ENCODE measurements at regions not wholly inside any gene's neighbourhood (a gene's known extent, or its start where the extent isn't known, plus 50 kb on each side); places are given as distances from the start of the nearest gene placed in this dataset.

- DNase-seq (ENCODE audit: low spot score) = no peak
- TF ChIP-seq EZH2phosphoT487 (IDR thresholded peaks at IDR 0.05; ENCODE audit: low read depth, severe bottlenecking, unreplicated experiment) = no peak
- Histone ChIP-seq H2AFZ (no peak overlapping the region), H3K27ac (no peak overlapping the region), H3K4me2 (no peak overlapping the region), H4K20me1 (ENCODE audit: insufficient read depth, poor library complexity, severe bottlenecking) (no peaks in the 10 kb centered on the region), H3K27me3 (no peaks in the 10 kb centered on the region), H3K4me3 (no peak overlapping the region), H3K4me1 (ENCODE audit: insufficient read depth) (no peaks in the 10 kb centered on the region), H3K36me3 (replicated peaks; ENCODE audit: insufficient read depth, low read depth) (no peaks in the 10 kb centered on the region), H3K79me2 (no peaks in the 10 kb centered on the region), H3K9me3 (ENCODE audit: low read depth) (no peaks in the 10 kb centered on the region), H3K9me2 (replicated peaks; ENCODE audit: insufficient read depth) (no peaks in the 10 kb centered on the region)
- WGBS (ENCODE audit: low lambda C conversion rate, missing lambda C conversion rate) = 93% methylated on average over 1 of the region's 1 CpG
Observed at GRCh38 chr4:110266136-110266535, 67.7 kb upstream of the ELOVL6 start.

DNA sequence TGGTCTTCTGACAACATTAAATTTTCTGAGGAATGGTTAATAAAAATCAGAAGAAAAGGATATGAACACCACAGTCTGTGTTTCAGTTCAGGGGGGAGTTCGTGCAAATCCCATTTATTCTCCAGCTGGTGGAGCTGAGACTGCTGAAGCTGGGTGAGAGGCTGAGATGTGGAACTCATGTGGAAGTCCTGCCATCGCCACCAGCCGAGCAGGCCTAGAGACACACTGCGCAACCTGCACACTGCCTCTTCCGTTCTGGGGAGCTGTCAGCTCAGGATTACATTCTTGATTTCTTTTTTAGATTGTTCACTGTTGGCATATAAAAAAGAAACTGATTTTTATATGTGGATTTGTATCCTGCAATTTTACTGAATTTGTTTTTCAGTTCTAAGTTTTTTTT is 66.6 kb upstream of the ELOVL6 start:
- Histone ChIP-seq H3K9me2 (replicated peaks; ENCODE audit: insufficient read depth) (no peaks in the 10 kb centered on the region), H3K4me2 (no peak overlapping the region), H4K20me1 (ENCODE audit: insufficient read depth, poor library complexity, severe bottlenecking) (no peaks in the 10 kb centered on the region), H3K4me1 (ENCODE audit: insufficient read depth) (no peaks in the 10 kb centered on the region), H3K9me3 (ENCODE audit: low read depth) (no peaks in the 10 kb centered on the region), H3K4me3 (no peak overlapping the region), H3K27me3 (no peaks in the 10 kb centered on the region), H2AFZ (no peak overlapping the region), H3K36me3 (replicated peaks; ENCODE audit: insufficient read depth, low read depth) (no peaks in the 10 kb centered on the region), H3K79me2 (no peaks in the 10 kb centered on the region), H3K27ac (no peak overlapping the region)
- TF ChIP-seq EZH2 (IDR thresholded peaks at IDR 0.05; ENCODE audit: borderline replicate concordance) (no peak), CTCF (IDR thresholded peaks at IDR 0.05; ENCODE audit: poor library complexity) (no peak), EZH2phosphoT487 (IDR thresholded peaks at IDR 0.05; ENCODE audit: low read depth, severe bottlenecking, unreplicated experiment) (no peak)
- no peak for DNase-seq (ENCODE audit: low spot score)
- 96% methylated on average over 5 of the region's 5 CpGs for WGBS (ENCODE audit: low lambda C conversion rate, missing lambda C conversion rate)

DNA sequence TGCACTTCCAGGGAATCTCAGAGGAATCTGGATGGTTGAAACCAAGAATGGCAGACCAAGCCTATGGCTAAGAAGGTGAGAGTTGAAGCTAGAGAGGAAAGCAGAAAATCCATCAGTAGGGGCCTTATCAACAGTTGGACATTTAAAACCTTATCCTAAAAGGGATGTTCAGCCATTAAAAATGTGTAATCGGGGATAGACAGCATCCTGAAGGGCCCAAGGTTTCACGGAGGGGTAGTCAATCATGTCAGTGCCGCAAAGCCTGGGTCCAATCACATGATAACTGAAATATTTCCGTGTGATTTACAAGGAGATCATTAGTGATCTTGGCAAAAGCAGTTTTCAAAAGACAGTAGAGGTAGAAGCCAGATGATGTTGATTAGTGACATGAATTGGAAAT is 61.9 kb upstream of the ELOVL6 start:
- Histone ChIP-seq H4K20me1 (ENCODE audit: insufficient read depth, poor library complexity, severe bottlenecking) (no peaks in the 10 kb centered on the region), H3K9me2 (replicated peaks; ENCODE audit: insufficient read depth) (no peaks in the 10 kb centered on the region), H3K4me1 (ENCODE audit: insufficient read depth) (no peaks in the 10 kb centered on the region), H3K4me3 (no peak overlapping the region), H2AFZ (no peak overlapping the region), H3K9me3 (ENCODE audit: low read depth) (no peaks in the 10 kb centered on the region), H3K79me2 (no peaks in the 10 kb centered on the region), H3K4me2 (no peak overlapping the region), H3K27me3 (no peaks in the 10 kb centered on the region), H3K27ac (no peak overlapping the region), H3K36me3 (replicated peaks; ENCODE audit: insufficient read depth, low read depth) (no peaks in the 10 kb centered on the region)
- TF ChIP-seq CTCF (IDR thresholded peaks at IDR 0.05; ENCODE audit: poor library complexity) (no peak), EZH2phosphoT487 (IDR thresholded peaks at IDR 0.05; ENCODE audit: low read depth, severe bottlenecking, unreplicated experiment) (no peak), EZH2 (IDR thresholded peaks at IDR 0.05; ENCODE audit: borderline replicate concordance) (no peak)
- DNase-seq (ENCODE audit: low spot score) = no peak
- WGBS (ENCODE audit: low lambda C conversion rate, missing lambda C conversion rate) = 70% methylated on average over 4 of the region's 4 CpGs

DNA sequence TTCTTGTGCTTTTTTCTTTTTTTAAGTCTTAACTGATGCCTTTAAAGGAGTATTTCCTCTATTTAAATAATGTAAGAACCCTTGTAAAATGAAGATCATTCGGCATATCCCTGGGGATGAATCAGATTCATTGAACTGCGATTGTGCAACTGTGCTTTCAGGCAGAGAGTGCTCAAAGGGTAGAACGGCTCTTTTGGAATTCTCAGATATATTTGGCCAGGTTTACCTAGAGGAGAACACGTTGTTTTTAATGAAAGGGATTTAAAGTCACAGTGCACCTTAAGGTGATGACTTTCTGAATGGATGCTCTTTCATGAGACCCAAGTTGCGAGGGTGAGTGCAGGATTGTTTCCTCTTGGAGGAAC is 51.6 kb upstream of the ELOVL6 start:
- Histone ChIP-seq H4K20me1 (ENCODE audit: insufficient read depth, poor library complexity, severe bottlenecking) (no peaks in the 10 kb centered on the region), H3K79me2 (no peaks in the 10 kb centered on the region)
- 69% methylated on average over 5 of the region's 5 CpGs for whole genome bisulfite sequencing (ENCODE audit: low lambda C conversion rate, missing lambda C conversion rate)

More for the DNA sequence above, 51.6 kb upstream of the ELOVL6 start:
- TF ChIP-seq CTCF (IDR thresholded peaks at IDR 0.05; ENCODE audit: poor library complexity) (no peak), EZH2 (IDR thresholded peaks at IDR 0.05; ENCODE audit: borderline replicate concordance) (no peak), EZH2phosphoT487 (IDR thresholded peaks at IDR 0.05; ENCODE audit: low read depth, severe bottlenecking, unreplicated experiment) (no peak)
- no peak overlapping the region for H3K27ac ChIP-seq
- no peak overlapping the region for H2AFZ ChIP-seq
- H3K27me3 ChIP-seq = no peaks in the 10 kb centered on the region
- no peak for DNase-seq (ENCODE audit: low spot score)
- no peaks in the 10 kb centered on the region for H3K9me3 ChIP-seq (ENCODE audit: low read depth)
- H3K4me2 ChIP-seq = no peak overlapping the region
- no peaks in the 10 kb centered on the region for H3K9me2 ChIP-seq (replicated peaks; ENCODE audit: insufficient read depth)
- H3K36me3 ChIP-seq (replicated peaks; ENCODE audit: insufficient read depth, low read depth) = no peaks in the 10 kb centered on the region
- no peak overlapping the region for H3K4me3 ChIP-seq
- H3K4me1 ChIP-seq (ENCODE audit: insufficient read depth) = no peaks in the 10 kb centered on the region
